GM19193 (cell line): ENCODE measurements at regions not wholly inside any gene's neighbourhood (a gene's known extent, or its start where the extent isn't known, plus 50 kb on each side); places are given as distances from the start of the nearest gene placed in this dataset.

ENCODE experiments used
- POLR2A ChIP-seq: IDR thresholded peaks from 4 replicates; pipeline ENCODE4 v1.6.1; 2011; ENCODE audit not compliant: insufficient read depth, insufficient read length; ENCODE audit errors: extremely low read depth

DNA sequence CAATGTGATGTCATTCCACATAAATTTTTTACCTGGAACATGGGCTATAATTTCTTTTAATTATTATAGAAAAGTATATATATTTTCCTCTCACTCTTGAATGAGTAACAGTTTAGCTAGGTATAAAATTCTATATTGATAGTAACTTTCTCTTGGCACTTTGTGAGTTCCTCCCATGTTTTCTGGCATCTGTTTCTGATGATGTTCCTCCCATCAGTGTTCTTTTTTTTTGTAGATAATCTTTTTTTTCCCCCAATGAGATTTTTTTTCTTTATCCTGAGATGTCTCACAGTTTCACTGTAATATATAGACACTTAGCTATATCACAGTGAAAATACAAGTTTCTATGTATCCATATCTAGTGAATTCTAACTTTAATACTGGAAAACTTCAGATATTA, 75.2 kb downstream of the IER5 start:
- TF ChIP-seq POLR2A, result no peak

GRCh38 chr1:181166377-181167196, 78.1 kb downstream of the IER5 start:
- TF ChIP-seq POLR2A, result no peak

GRCh38 chr1:181169281-181169865, 80.9 kb downstream of the IER5 start:
- TF ChIP-seq POLR2A, result no peak

- no peak for TF ChIP-seq POLR2A
Measured at GRCh38 chr1:181170194-181170593, 81.7 kb downstream of the IER5 start.

DNA sequence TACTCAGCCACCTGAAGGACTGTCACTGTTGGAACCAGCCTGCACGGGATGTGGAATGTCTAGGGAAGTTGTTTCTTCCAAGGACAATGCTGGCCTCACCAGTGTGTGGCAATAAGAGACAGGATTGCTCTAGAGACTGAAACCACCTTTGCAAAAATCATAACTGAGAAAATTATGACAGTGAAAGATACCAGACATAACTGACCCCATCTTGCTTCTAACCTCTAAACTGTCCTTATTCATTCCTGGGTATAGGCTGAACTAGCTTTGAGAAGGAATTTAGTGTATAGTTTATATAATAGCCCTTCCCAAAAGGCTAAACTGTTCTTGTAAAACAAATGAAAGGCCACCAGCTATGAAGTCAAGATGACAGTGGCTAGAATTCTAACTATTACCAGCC, 83.6 kb downstream of the IER5 start:
- no peak for TF ChIP-seq POLR2A

GRCh38 chr1:181173761-181174447, 85.4 kb downstream of the IER5 start:
- TF ChIP-seq POLR2A, result no peak

- no peak for TF ChIP-seq POLR2A
Measured at GRCh38 chr1:181174861-181175260, 86.4 kb downstream of the IER5 start.

DNA sequence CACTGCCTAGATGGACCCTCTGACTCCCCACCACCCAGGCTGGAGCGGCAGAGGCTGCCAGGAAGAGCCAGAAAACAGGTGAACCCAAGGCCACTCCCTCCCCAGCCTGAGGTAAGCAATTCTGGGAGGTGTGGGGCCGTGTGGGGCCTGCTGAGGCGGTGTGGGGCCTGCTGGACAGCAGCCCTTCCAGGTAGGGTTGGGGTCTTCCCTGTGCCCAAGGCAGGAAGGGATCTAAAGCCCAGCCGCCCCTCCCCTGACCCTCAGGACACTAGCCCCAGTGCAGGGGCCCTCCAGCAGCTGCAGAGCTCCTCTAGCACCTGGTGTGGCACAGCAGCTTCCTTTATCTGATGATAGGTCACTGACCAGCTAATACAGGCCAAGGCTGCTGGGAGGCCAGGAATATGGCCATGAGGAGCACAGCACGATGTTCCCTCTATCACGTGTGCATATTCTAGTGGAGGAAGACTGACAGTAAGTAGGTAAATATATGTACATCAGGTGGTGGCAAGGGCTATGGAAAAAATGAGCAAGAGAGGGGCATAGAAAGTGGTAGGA, 86.9 kb downstream of the IER5 start:
- no peak for TF ChIP-seq POLR2A

GRCh38 chr1:181175955-181176354, 87.5 kb downstream of the IER5 start:
- no peak for TF ChIP-seq POLR2A

DNA sequence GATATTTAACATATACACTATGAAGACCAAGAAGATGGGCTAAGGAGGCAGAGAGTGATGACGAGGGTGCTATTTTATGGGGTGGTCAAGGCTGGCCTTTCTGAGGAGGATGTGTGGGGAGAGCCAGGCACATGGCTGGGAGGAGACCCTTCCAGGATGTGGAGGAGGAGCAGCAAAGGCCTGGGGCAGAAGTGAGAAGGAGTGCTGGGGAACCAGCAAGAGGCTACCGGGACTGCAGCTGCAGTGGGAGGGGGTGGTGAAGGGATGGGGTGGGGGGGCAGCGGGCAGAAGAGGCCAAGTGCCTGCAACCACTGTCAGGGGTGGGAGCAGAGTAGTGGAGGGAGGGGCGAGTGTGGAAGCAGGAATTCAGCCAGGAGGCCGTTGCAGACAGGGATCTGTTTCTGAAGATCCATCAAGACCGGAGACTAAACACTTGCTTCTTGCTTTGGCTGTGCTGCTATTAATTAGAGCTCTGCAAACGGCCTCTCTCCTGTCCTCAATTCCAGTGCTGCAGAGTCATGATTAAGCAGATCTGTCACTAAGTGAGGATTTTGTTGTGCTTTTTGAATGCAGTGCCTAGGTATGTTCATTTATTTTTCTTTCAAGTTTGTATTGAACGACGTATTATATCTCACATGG, 89.9 kb downstream of the IER5 start:
- no peak for TF ChIP-seq POLR2A

- no peak for TF ChIP-seq POLR2A
Measured at GRCh38 chr1:181179279-181179986, 90.9 kb downstream of the IER5 start.

GRCh38 chr1:181179987-181180365, 91.5 kb downstream of the IER5 start:
- no peak for TF ChIP-seq POLR2A

- no peak for TF ChIP-seq POLR2A
Measured at GRCh38 chr1:181180407-181181031, 92.0 kb downstream of the IER5 start.

DNA sequence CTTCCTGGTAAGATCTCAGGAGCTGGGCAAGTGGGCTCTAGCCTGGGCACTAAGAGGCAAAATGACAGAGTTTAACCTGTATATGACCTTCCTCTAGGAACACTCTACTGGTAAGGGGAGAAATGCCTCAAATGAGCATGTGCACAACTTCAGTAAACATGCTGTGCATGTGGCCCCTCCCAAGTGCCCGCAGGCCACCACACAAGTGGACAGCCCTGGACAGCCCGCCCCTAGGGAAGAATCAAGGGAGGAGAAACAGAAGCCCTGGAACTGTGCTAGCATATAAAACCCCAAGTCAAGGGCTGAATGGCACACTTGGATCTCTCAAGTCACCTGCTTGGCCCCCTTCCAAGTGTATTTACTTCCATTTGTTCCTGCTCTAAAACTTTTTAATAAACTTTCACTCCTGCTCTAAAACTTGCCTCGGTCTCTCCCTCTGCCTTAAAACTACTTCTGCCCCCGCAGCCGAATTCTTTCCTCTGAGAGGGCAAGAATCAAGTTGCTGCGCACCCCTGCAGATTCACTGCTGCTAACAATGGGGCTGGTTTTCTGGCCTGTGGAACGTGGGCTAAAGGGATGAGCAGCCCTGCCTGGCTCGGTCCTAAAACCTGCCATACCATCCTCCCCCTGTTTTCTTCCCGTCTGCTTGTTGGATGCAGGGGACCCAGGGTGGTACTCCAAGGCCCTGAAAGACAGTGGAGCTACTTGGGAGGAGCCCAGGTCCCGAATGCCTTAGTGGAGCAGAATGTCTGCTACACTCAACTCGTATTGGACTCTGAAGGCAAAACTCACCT, 93.5 kb downstream of the IER5 start:
- no peak for TF ChIP-seq POLR2A

DNA sequence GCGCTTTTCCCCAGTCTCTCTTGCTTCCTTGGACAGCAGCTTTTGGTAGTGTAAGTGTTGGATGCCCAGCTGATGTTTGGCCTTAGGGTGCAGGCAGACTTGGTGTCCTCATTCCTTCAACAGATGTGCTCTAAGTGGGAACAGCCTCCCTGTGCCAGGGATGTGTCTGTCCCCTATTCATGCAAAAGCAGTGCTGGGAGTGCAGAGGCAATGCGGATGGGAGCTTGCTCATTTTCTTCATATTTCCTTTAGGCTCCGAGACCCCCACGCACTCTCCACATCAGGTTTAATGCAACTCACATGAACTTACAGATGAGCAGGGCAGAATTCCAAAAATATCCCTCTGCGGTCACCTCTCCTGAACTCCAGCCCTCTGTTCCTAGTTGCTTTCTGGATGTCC, 96.1 kb downstream of the IER5 start:
- TF ChIP-seq POLR2A, result no peak
